Breast epithelium (tissue), 4 donors: ENCODE measurements at regions not wholly inside any gene's neighbourhood (a gene's known extent, or its start where the extent isn't known, plus 50 kb on each side); places are given as distances from the start of the nearest gene placed in this dataset.

ENCODE experiments used
- DNase-seq, 2 donors: peaks; one replicate each; pipeline ENCODE4 v3.0.0-alpha.2; 2019; ENCODE audit warnings: low spot score in 2 of 2
- H3K27ac ChIP-seq, 2 donors: fragments of 200-600 bp; sonication (generic) in 1 of 2; one replicate each; pipeline ENCODE4 v1.5.1; 2016 to 2019; ENCODE audit warnings: mild to moderate bottlenecking in 1 of 2
- H3K27me3 ChIP-seq, 2 donors: fragments of 200-600 bp; sonication (generic) in 1 of 2; one replicate each; pipeline versions ENCODE4 v1.5.1 to v1.6.0; 2017 to 2019; ENCODE audit warnings: control low read depth in 1 of 2, mild to moderate bottlenecking in 1 of 2
- H3K36me3 ChIP-seq: fragments of 200-600 bp; one replicate; pipeline ENCODE4 v1.5.1; 2019
- H3K4me1 ChIP-seq, 2 donors: fragments of 200-600 bp; sonication (generic); one replicate each; pipeline ENCODE4 v1.5.1; 2016 to 2019; ENCODE audit warnings: control low read depth in 1 of 2
- H3K4me3 ChIP-seq, 3 donors: fragments of 200-600 bp; sonication (generic); 1 replicate in 2 of 3; 2 replicates in 1 of 3; pipeline ENCODE4 v1.5.1; 2016 to 2019; ENCODE audit warnings: mild to moderate bottlenecking in 3 of 3, moderate library complexity in 2 of 3
- H3K9me3 ChIP-seq, 2 donors: fragments of 200-600 bp; sonication (generic) in 1 of 2; one replicate each; pipeline ENCODE4 v1.5.1; 2016 to 2019; ENCODE audit warnings: control low read depth in 1 of 2
- POLR2A ChIP-seq: fragments of 450-650 bp; IDR thresholded peaks from one replicate; pipeline ENCODE4 v1.6.1; 2016; ENCODE audit warnings: antibody characterized with exemption, mild to moderate bottlenecking, moderate library complexity
- POLR2AphosphoS5 ChIP-seq, 3 donors: sonication (generic); formaldehyde crosslinking; IDR thresholded peaks; one replicate each; pipeline ENCODE4 v1.6.1; 2017; ENCODE audit warnings: antibody characterized with exemption in 3 of 3
- intact Hi-C: fragments of 100-400 bp; cut with DNase I; formaldehyde crosslinking; loops from one replicate; pipeline ENCODE4 v1.15.1; 2023; ENCODE audit warnings: low total_unique reads
- TF ChIP-seq, protein P1 (sequence below), 3 donors: fragments of 450-650 bp; IDR thresholded peaks; one replicate each; pipeline ENCODE4 v1.5.1; 2016 to 2017; ENCODE audit warnings: antibody characterized with exemption in 3 of 3, mild to moderate bottlenecking in 3 of 3, moderate library complexity in 3 of 3

DNA sequence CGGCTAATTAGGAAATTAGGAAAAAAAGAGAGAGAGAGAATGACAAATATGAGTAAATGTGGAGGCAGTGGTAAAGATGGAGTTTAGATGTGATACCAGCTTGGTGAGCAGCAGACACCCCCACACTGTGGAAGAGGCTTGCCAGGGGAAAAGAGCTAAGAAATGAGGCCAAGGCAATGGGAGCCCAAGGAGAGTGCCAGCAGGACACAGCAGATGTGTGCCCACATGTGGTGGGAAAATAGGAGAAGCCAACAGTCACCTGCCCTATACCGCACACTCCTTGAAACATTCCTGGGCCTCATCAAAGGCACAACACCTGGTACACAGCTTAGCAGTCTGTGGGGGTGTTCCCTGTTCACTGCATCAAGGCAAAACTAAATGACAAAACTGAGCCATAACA is 104.9 kb downstream of the FAM76B start:
- Histone ChIP-seq H3K36me3 (no peaks in the 10 kb centered on the region), H3K4me1 (peaks cover 0 to 19% of the 10 kb centered on the region in 2 donors), H3K4me3 (no peak overlapping the region), H3K9me3 (no peaks in the 10 kb centered on the region), H3K27ac (no peak overlapping the region), H3K27me3 (no peaks in the 10 kb centered on the region)
- DNase-seq = no peak
- intact Hi-C loops = no loop called here
- TF ChIP-seq POLR2AphosphoS5 (IDR thresholded peaks at IDR 0.05) (no peak), POLR2A (no peak)
- TF ChIP-seq, protein P1, sequence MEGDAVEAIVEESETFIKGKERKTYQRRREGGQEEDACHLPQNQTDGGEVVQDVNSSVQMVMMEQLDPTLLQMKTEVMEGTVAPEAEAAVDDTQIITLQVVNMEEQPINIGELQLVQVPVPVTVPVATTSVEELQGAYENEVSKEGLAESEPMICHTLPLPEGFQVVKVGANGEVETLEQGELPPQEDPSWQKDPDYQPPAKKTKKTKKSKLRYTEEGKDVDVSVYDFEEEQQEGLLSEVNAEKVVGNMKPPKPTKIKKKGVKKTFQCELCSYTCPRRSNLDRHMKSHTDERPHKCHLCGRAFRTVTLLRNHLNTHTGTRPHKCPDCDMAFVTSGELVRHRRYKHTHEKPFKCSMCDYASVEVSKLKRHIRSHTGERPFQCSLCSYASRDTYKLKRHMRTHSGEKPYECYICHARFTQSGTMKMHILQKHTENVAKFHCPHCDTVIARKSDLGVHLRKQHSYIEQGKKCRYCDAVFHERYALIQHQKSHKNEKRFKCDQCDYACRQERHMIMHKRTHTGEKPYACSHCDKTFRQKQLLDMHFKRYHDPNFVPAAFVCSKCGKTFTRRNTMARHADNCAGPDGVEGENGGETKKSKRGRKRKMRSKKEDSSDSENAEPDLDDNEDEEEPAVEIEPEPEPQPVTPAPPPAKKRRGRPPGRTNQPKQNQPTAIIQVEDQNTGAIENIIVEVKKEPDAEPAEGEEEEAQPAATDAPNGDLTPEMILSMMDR (IDR thresholded peaks at IDR 0.05) = no peak

GRCh38 chr11:95684170-95684569 is 105.4 kb downstream of the FAM76B start:
- no peaks in the 10 kb centered on the region for H3K27me3 ChIP-seq
- no peaks in the 10 kb centered on the region for H3K9me3 ChIP-seq
- H3K4me3 ChIP-seq = no peak overlapping the region
- H3K4me1 ChIP-seq = peaks cover 0 to 19% of the 10 kb centered on the region in 2 donors
- intact Hi-C loops = no loop called here
- no peaks in the 10 kb centered on the region for H3K36me3 ChIP-seq
- no peak overlapping the region for H3K27ac ChIP-seq
- TF ChIP-seq POLR2AphosphoS5 (IDR thresholded peaks at IDR 0.05) = no peak
- TF ChIP-seq, protein P1 (IDR thresholded peaks at IDR 0.05) = no peak
- no peak for TF ChIP-seq POLR2A
- DNase-seq = no peak

DNA sequence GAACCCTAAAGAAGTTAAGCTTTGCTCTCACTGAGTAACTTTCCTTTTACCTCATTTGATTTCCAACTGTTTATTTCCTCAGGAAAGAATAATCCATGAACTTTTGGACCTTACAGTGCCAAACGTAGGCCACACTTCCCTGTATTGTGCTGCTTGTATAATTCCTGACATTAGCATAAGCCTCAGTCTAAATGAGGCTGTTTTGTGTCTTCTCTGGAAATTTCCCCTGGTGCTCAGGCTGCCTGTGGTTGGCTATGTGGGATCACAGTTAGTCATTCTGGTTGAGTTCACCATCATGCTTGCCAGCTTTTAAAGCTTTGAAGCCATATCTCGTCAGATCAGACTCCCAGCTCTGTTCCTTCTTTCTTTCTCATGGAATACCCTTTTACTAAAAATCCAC is 107.0 kb downstream of the FAM76B start:
- intact Hi-C loops = no loop called here
- Histone ChIP-seq H3K27me3 (no peaks in the 10 kb centered on the region), H3K36me3 (no peaks in the 10 kb centered on the region), H3K27ac (peak overlapping the region; percentile 43 to 46), H3K4me1 (peaks cover 0 to 19% of the 10 kb centered on the region in 2 donors), H3K4me3 (no peak overlapping the region), H3K9me3 (no peaks in the 10 kb centered on the region)
- no peak for DNase-seq
- peak in 1 of 3 donors; percentile 19 for TF ChIP-seq POLR2AphosphoS5 (IDR thresholded peaks at IDR 0.05)
- no peak for TF ChIP-seq POLR2A
- TF ChIP-seq, protein P1 (IDR thresholded peaks at IDR 0.05) = no peak

GRCh38 chr11:95680169-95680929 is 109.2 kb downstream of the FAM76B start:
- H3K27me3 ChIP-seq = no peaks in the 10 kb centered on the region
- peak overlapping the region; percentile 50 to 69 for H3K27ac ChIP-seq
- peaks cover 0 to 26% of the 10 kb centered on the region in 2 donors for H3K4me1 ChIP-seq
- no peaks in the 10 kb centered on the region for H3K36me3 ChIP-seq
- no peak overlapping the region for H3K4me3 ChIP-seq
- no peaks in the 10 kb centered on the region for H3K9me3 ChIP-seq
- intact Hi-C loops = no loop called here
- TF ChIP-seq, protein P1 (IDR thresholded peaks at IDR 0.05) = no peak
- TF ChIP-seq POLR2AphosphoS5 (IDR thresholded peaks at IDR 0.05) (no peak), POLR2A (no peak)
- no peak for DNase-seq

DNA sequence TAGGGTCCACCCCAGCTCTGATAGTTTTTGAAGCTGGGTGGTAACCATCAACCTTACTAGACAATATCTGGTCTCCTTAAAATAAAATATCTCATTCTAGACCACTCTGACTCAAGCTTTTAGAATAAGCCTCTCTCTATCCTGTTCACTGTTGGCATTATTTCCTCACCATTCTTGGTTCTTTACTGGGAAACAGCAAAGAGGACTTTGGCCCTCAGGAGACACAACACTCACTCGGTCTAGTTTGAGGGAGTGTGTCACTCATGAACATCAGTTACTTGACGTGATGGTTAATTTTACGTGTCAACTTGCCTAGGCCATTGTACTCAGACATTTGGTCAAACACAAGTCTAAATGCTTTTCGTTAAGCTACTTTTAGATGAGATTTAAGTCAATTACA is 110.6 kb downstream of the FAM76B start:
- intact Hi-C loops = no loop called here
- DNase-seq = no peak
- H3K4me3 ChIP-seq = no peak overlapping the region
- TF ChIP-seq POLR2AphosphoS5 (IDR thresholded peaks at IDR 0.05) (no peak), POLR2A (no peak)
- TF ChIP-seq, protein P1 (IDR thresholded peaks at IDR 0.05) = no peak
- no peak overlapping the region for H3K27ac ChIP-seq
- H3K36me3 ChIP-seq = no peaks in the 10 kb centered on the region
- no peaks in the 10 kb centered on the region for H3K27me3 ChIP-seq
- no peaks in the 10 kb centered on the region for H3K9me3 ChIP-seq
- H3K4me1 ChIP-seq = peaks cover 0 to 26% of the 10 kb centered on the region in 2 donors
